CD4-positive, alpha-beta T cell (primary cell): ENCODE measurements at regions not wholly inside any gene's neighbourhood (a gene's known extent, or its start where the extent isn't known, plus 50 kb on each side); places are given as distances from the start of the nearest gene placed in this dataset.

Source experiments
- ATAC-seq: fragments of 200-7000 bp; cut with Tn5 transposase; one replicate; pipeline ENCODE4 v1.10.0; 2022; ENCODE audit warnings: mild to moderate bottlenecking; ENCODE audit not compliant: poor library complexity
- CTCF ChIA-PET: fragments of 350-600 bp; sonication (Branson Sonifier 250); formaldehyde crosslinking; loops from one replicate; lab custom pipeline; 2021; ENCODE audit warnings: antibody characterized with exemption, inconsistent platforms; lab: Charles Lee
- POLR2A ChIA-PET: fragments of 350-600 bp; sonication (Branson Sonifier 250); formaldehyde crosslinking; loops from one replicate; lab custom pipeline; 2021; ENCODE audit warnings: antibody characterized with exemption, inconsistent platforms; lab: Charles Lee
- DNase-seq, 14 experiments: peaks; one replicate each; pipeline ENCODE4 v3.0.0-alpha.2; 2013 to 2020; ENCODE audit warnings: mixed read lengths in 2 of 14
- H3K27ac ChIP-seq, 2 donors: one replicate each; pipeline versions ENCODE4 v1.5.1 to v1.7.0; 2013; ENCODE audit warnings: low read length in 2 of 2, low read depth in 1 of 2, mild to moderate bottlenecking in 1 of 2
- H3K27me3 ChIP-seq, 2 experiments: 1 replicate in 1 of 2; 2 replicates in 1 of 2; pipeline versions ENCODE4 v1.6.1 to v1.7.0; 2013; ENCODE audit warnings: low read length in 2 of 2, control low read depth in 1 of 2, mild to moderate bottlenecking in 1 of 2, moderate library complexity in 1 of 2; ENCODE audit not compliant: insufficient read depth in 2 of 2, control insufficient read depth in 1 of 2
- H3K36me3 ChIP-seq: one replicate; pipeline ENCODE4 v1.6.1; 2013; ENCODE audit warnings: low read length, control low read depth; ENCODE audit not compliant: insufficient read depth
- H3K4me1 ChIP-seq: one replicate; pipeline ENCODE4 v1.6.1; 2013; ENCODE audit warnings: low read length, control low read depth; ENCODE audit not compliant: insufficient read depth
- H3K4me3 ChIP-seq: one replicate; pipeline ENCODE4 v1.5.1; 2013; ENCODE audit warnings: mild to moderate bottlenecking, low read length, moderate library complexity
- H3K9me3 ChIP-seq, 2 experiments: 1 replicate in 1 of 2; 2 replicates in 1 of 2; pipeline versions ENCODE4 v1.6.1 to v1.7.0; 2013; ENCODE audit warnings: low read length in 2 of 2, mild to moderate bottlenecking in 2 of 2, control low read depth in 1 of 2, moderate library complexity in 1 of 2; ENCODE audit not compliant: control insufficient read depth in 1 of 2, insufficient read depth in 1 of 2
- H3K27ac Mint-ChIP-seq: one replicate; pipeline ENCODE4 v1.8.0; 2020; ENCODE audit warnings: mixed read lengths
- H3K27me3 Mint-ChIP-seq: one replicate; pipeline ENCODE4 v1.8.0; 2021; ENCODE audit warnings: mixed read lengths
- H3K36me3 Mint-ChIP-seq: one replicate; pipeline ENCODE4 v1.8.0; 2021; ENCODE audit warnings: low read depth, mixed read lengths
- H3K4me1 Mint-ChIP-seq: one replicate; pipeline ENCODE4 v1.8.0; 2021; ENCODE audit warnings: low read depth, mixed read lengths
- H3K4me3 Mint-ChIP-seq: one replicate; pipeline ENCODE4 v1.8.0; 2020; ENCODE audit warnings: mild to moderate bottlenecking, mixed read lengths
- H3K9me3 Mint-ChIP-seq: one replicate; pipeline ENCODE4 v1.8.0; 2020; ENCODE audit warnings: mixed read lengths
- CTCF ChIP-seq: fragments of 200-600 bp; IDR thresholded peaks from one replicate; pipeline ENCODE4 v1.8.0; 2022; ENCODE audit warnings: antibody characterized with exemption, mild to moderate bottlenecking
- intact Hi-C, 2 experiments: fragments of 100-400 bp; cut with DNase I in 1 of 2; cut with micrococcal nuclease in 1 of 2; formaldehyde crosslinking; loops; one replicate each; pipeline versions ENCODE4 v1.15.1 to v1.9.0; 2023 to 2025; cut with DNase I, micrococcal nuclease

GRCh38 chr1:101145449-101145820, 91.4 kb upstream of the S1PR1 start:
- H3K9me3 ChIP-seq: no peaks in the 10 kb centered on the region
- H3K4me1 ChIP-seq: no peaks in the 10 kb centered on the region
- no peak overlapping the region for H3K27ac ChIP-seq
- no peak overlapping the region for H3K4me3 Mint-ChIP-seq
- ATAC-seq (no peak), DNase-seq (no peak)
- intact Hi-C loops: no loop called here
- ChIA-PET CTCF (interaction anchor here (0.8 kb wide), 1 partner anchor 84 kb away, joined by 4 read pairs; no protein-coding TSS in a partner anchor), POLR2A (no interaction called here)
- no peaks in the 10 kb centered on the region for H3K9me3 Mint-ChIP-seq
- no peaks in the 10 kb centered on the region for H3K27me3 ChIP-seq
- H3K4me1 Mint-ChIP-seq: peaks cover 8% of the 10 kb centered on the region
- no peak for TF ChIP-seq CTCF
- no peak overlapping the region for H3K4me3 ChIP-seq
- no peak overlapping the region for H3K27ac Mint-ChIP-seq
- H3K27me3 Mint-ChIP-seq: no peaks in the 10 kb centered on the region
- H3K36me3 Mint-ChIP-seq: no peaks in the 10 kb centered on the region
- H3K36me3 ChIP-seq: no peaks in the 10 kb centered on the region

- Histone ChIP-seq H3K9me3 (no peaks in the 10 kb centered on the region), H3K4me1 (no peaks in the 10 kb centered on the region), H3K36me3 (no peaks in the 10 kb centered on the region), H3K27me3 (no peaks in the 10 kb centered on the region), H3K27ac (no peak overlapping the region), H3K4me3 (no peak overlapping the region)
- Mint-ChIP-seq H3K4me1 (peaks cover 8% of the 10 kb centered on the region), H3K27ac (no peak overlapping the region), H3K9me3 (no peaks in the 10 kb centered on the region), H3K36me3 (no peaks in the 10 kb centered on the region), H3K27me3 (no peaks in the 10 kb centered on the region), H3K4me3 (no peak overlapping the region)
- ATAC-seq (no peak), DNase-seq (no peak)
- no peak for TF ChIP-seq CTCF
- CTCF ChIA-PET: interaction anchor here (0.8 kb wide), 1 partner anchor 85 kb away, joined by 4 read pairs; no protein-coding TSS in a partner anchor
- intact Hi-C loops: no loop called here
- POLR2A ChIA-PET: no interaction called here
Observed at GRCh38 chr1:101144671-101145448, 92.0 kb upstream of the S1PR1 start.

- intact Hi-C loops: no loop called here
- no peaks in the 10 kb centered on the region for H3K27me3 Mint-ChIP-seq
- Histone ChIP-seq H3K27me3 (no peaks in the 10 kb centered on the region), H3K27ac (no peak overlapping the region), H3K9me3 (no peaks in the 10 kb centered on the region), H3K4me3 (no peak overlapping the region), H3K36me3 (no peaks in the 10 kb centered on the region), H3K4me1 (peaks cover 5% of the 10 kb centered on the region)
- H3K9me3 Mint-ChIP-seq: no peaks in the 10 kb centered on the region
- H3K27ac Mint-ChIP-seq: no peak overlapping the region
- ChIA-PET CTCF (interaction anchor here (0.8 to 4.1 kb wide), 4 partner anchors 10 to 259 kb away, joined by 3 to 23 read pairs (median 4); no protein-coding TSS in a partner anchor), POLR2A (interaction anchor here (0.8 kb wide), 1 partner anchor 96 kb away, joined by 4 read pairs; no protein-coding TSS in a partner anchor)
- peaks cover 26% of the 10 kb centered on the region for H3K4me1 Mint-ChIP-seq
- H3K4me3 Mint-ChIP-seq: no peak overlapping the region
- ATAC-seq (no peak), DNase-seq (no peak)
- no peaks in the 10 kb centered on the region for H3K36me3 Mint-ChIP-seq
- no peak for TF ChIP-seq CTCF
Observed at GRCh38 chr1:101142244-101142643, 94.6 kb upstream of the S1PR1 start.
